ENCODE measurements at regions not wholly inside any gene's neighbourhood (a gene's known extent, or its start where the extent isn't known, plus 50 kb on each side); places are given as distances from the start of the nearest gene placed in this dataset.
A peak's percentile ranks its signal among the peaks of the same experiment; 100 is the strongest.

- Mint-ChIP-seq H3K27me3 (ENCODE audit: unreplicated experiment) (no peaks in the 10 kb centered on the region), H3K9me3 (ENCODE audit: unreplicated experiment) (no peaks in the 10 kb centered on the region), H3K4me3 (ENCODE audit: unreplicated experiment) (no peak overlapping the region), H3K27ac (ENCODE audit: unreplicated experiment) (peak overlapping the region; percentile 88), H3K36me3 (ENCODE audit: unreplicated experiment) (no peaks in the 10 kb centered on the region), H3K4me1 (ENCODE audit: unreplicated experiment) (peaks cover 48% of the 10 kb centered on the region)
- DNase-seq (ENCODE audit: extremely low spot score, unreplicated experiment): no peak
- TF ChIP-seq CTCF (IDR thresholded peaks at IDR 0.05): no peak
Observed at GRCh38 chr6:25006565-25007001, 70.8 kb upstream of the RIPOR2 start.

- Mint-ChIP-seq H3K4me3 (ENCODE audit: unreplicated experiment) (no peak overlapping the region), H3K36me3 (ENCODE audit: unreplicated experiment) (no peaks in the 10 kb centered on the region), H3K4me1 (ENCODE audit: unreplicated experiment) (peaks cover 55% of the 10 kb centered on the region), H3K27ac (ENCODE audit: unreplicated experiment) (peak overlapping the region; percentile 88), H3K27me3 (ENCODE audit: unreplicated experiment) (no peaks in the 10 kb centered on the region), H3K9me3 (ENCODE audit: unreplicated experiment) (no peaks in the 10 kb centered on the region)
- TF ChIP-seq CTCF (IDR thresholded peaks at IDR 0.05): no peak
- DNase-seq (ENCODE audit: extremely low spot score, unreplicated experiment): no peak
Observed at GRCh38 chr6:25007269-25007699, 71.5 kb upstream of the RIPOR2 start.

DNA sequence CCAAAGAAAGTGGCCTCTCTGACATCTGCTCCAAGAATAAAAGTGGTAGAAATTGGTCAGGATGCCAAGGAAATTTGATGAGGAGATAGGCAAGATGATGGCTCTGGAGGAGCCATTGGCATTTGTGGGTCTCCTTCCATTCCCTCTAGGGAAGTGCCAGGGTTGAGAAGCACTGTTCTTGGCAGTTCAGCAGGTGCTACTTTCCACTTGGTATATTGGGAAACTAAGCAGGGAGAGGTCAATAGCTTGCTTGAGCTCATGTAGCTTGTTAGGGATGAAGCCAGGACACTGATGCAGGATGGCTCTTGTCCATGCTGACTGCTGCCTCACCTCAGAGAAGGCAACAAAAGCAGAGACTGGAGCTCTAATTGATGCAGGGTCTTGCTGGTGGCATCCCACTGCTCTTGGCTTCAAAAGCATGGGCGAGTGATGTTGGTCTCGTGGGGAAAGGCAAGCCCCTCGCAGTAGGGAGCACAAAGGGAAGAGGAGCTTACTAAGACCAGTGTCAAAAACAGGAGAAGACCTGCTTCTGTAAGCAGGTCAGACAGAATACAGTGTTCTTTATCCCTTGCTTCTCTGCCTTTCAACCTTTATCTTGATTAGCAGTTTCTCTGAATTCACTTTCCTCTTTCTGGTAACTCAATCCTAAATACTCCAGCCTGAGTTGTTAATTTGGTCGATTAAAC lies 73.1 kb upstream of the RIPOR2 start:
- TF ChIP-seq CTCF (IDR thresholded peaks at IDR 0.05): no peak
- H3K4me1 Mint-ChIP-seq (ENCODE audit: unreplicated experiment): peaks cover 71% of the 10 kb centered on the region
- H3K9me3 Mint-ChIP-seq (ENCODE audit: unreplicated experiment): no peaks in the 10 kb centered on the region
- H3K4me3 Mint-ChIP-seq (ENCODE audit: unreplicated experiment): no peak overlapping the region
- H3K27ac Mint-ChIP-seq (ENCODE audit: unreplicated experiment): no peak overlapping the region
- H3K36me3 Mint-ChIP-seq (ENCODE audit: unreplicated experiment): no peaks in the 10 kb centered on the region
- DNase-seq (ENCODE audit: extremely low spot score, unreplicated experiment): no peak
- H3K27me3 Mint-ChIP-seq (ENCODE audit: unreplicated experiment): no peaks in the 10 kb centered on the region

GRCh38 chr6:25009393-25009710 lies 73.6 kb upstream of the RIPOR2 start:
- no peak overlapping the region for H3K27ac Mint-ChIP-seq (ENCODE audit: unreplicated experiment)
- H3K27me3 Mint-ChIP-seq (ENCODE audit: unreplicated experiment): no peaks in the 10 kb centered on the region
- H3K4me1 Mint-ChIP-seq (ENCODE audit: unreplicated experiment): peaks cover 71% of the 10 kb centered on the region
- no peak for TF ChIP-seq CTCF (IDR thresholded peaks at IDR 0.05)
- H3K9me3 Mint-ChIP-seq (ENCODE audit: unreplicated experiment): no peaks in the 10 kb centered on the region
- DNase-seq (ENCODE audit: extremely low spot score, unreplicated experiment): no peak
- no peak overlapping the region for H3K4me3 Mint-ChIP-seq (ENCODE audit: unreplicated experiment)
- no peaks in the 10 kb centered on the region for H3K36me3 Mint-ChIP-seq (ENCODE audit: unreplicated experiment)

GRCh38 chr6:25010176-25010575 lies 74.4 kb upstream of the RIPOR2 start:
- Mint-ChIP-seq H3K4me3 (ENCODE audit: unreplicated experiment) (no peak overlapping the region), H3K4me1 (ENCODE audit: unreplicated experiment) (peaks cover 75% of the 10 kb centered on the region), H3K36me3 (ENCODE audit: unreplicated experiment) (no peaks in the 10 kb centered on the region), H3K27me3 (ENCODE audit: unreplicated experiment) (no peaks in the 10 kb centered on the region), H3K9me3 (ENCODE audit: unreplicated experiment) (no peaks in the 10 kb centered on the region), H3K27ac (ENCODE audit: unreplicated experiment) (peak overlapping the region; percentile 76)
- no peak for DNase-seq (ENCODE audit: extremely low spot score, unreplicated experiment)
- TF ChIP-seq CTCF (IDR thresholded peaks at IDR 0.05): no peak

All from osteocyte (in vitro differentiated cells).